ENCODE measurements at regions not wholly inside any gene's neighbourhood (a gene's known extent, or its start where the extent isn't known, plus 50 kb on each side); places are given as distances from the start of the nearest gene placed in this dataset.
"Not testable (repeated sequence)": the region's sequence is repeated elsewhere in the genome, so short reads cannot be mapped to it uniquely, and the experiment has no call there.

- TF ChIP-seq POLR2A (IDR thresholded peaks at IDR 0.05): not testable (repeated sequence)
- TF ChIP-seq, protein P1, sequence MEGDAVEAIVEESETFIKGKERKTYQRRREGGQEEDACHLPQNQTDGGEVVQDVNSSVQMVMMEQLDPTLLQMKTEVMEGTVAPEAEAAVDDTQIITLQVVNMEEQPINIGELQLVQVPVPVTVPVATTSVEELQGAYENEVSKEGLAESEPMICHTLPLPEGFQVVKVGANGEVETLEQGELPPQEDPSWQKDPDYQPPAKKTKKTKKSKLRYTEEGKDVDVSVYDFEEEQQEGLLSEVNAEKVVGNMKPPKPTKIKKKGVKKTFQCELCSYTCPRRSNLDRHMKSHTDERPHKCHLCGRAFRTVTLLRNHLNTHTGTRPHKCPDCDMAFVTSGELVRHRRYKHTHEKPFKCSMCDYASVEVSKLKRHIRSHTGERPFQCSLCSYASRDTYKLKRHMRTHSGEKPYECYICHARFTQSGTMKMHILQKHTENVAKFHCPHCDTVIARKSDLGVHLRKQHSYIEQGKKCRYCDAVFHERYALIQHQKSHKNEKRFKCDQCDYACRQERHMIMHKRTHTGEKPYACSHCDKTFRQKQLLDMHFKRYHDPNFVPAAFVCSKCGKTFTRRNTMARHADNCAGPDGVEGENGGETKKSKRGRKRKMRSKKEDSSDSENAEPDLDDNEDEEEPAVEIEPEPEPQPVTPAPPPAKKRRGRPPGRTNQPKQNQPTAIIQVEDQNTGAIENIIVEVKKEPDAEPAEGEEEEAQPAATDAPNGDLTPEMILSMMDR (IDR thresholded peaks at IDR 0.05): not testable (repeated sequence)
Observed at GRCh38 chrX:18068045-18068444, 152.6 kb downstream of the BEND2 start.

Data from uterus (tissue), 2 donors.